Activated CD4-positive, alpha-beta memory T cell treated with anti-CD3 and anti-CD28 coated beads, Interleukin-2, amount 10 ng/mL, durations not matched to agents 7 days and 5 days (primary cell): ENCODE measurements at regions not wholly inside any gene's neighbourhood (a gene's known extent, or its start where the extent isn't known, plus 50 kb on each side); places are given as distances from the start of the nearest gene placed in this dataset.

ENCODE experiments used
- CTCF ChIA-PET: fragments of 350-600 bp; sonication (Branson Sonifier 250); formaldehyde crosslinking; loops from one replicate; lab custom pipeline; 2021; ENCODE audit warnings: antibody characterized with exemption, inconsistent platforms; lab: Charles Lee
- POLR2A ChIA-PET: fragments of 350-600 bp; sonication (Branson Sonifier 250); formaldehyde crosslinking; loops from one replicate; lab custom pipeline; 2021; ENCODE audit warnings: antibody characterized with exemption; lab: Charles Lee
- DNase-seq: peaks from one replicate; pipeline ENCODE4 v3.0.0-alpha.2; 2020
- H3K27ac Mint-ChIP-seq: one replicate; pipeline ENCODE4 v1.8.0; 2021; ENCODE audit warnings: mild to moderate bottlenecking, mixed read lengths
- H3K27me3 Mint-ChIP-seq: one replicate; pipeline ENCODE4 v1.8.0; 2021; ENCODE audit warnings: mixed read lengths
- H3K36me3 Mint-ChIP-seq: one replicate; pipeline ENCODE4 v1.8.0; 2021; ENCODE audit warnings: low read depth, mixed read lengths
- H3K4me1 Mint-ChIP-seq: one replicate; pipeline ENCODE4 v1.8.0; 2021; ENCODE audit warnings: mixed read lengths
- H3K4me3 Mint-ChIP-seq: one replicate; pipeline ENCODE4 v1.8.0; 2021; ENCODE audit warnings: mild to moderate bottlenecking, mixed read lengths
- H3K9me3 Mint-ChIP-seq: one replicate; pipeline ENCODE4 v1.8.0; 2021; ENCODE audit warnings: mixed read lengths

GRCh38 chr7:106987777-106988176, 56.7 kb upstream of the PRKAR2B start:
- ChIA-PET POLR2A (no interaction called here), CTCF (interaction anchor here (1.0 kb wide), 1 partner anchor 10 kb away, joined by 4 read pairs; no protein-coding TSS in a partner anchor)
- no peaks in the 10 kb centered on the region for H3K36me3 Mint-ChIP-seq
- no peak overlapping the region for H3K4me3 Mint-ChIP-seq
- no peak for DNase-seq
- H3K27me3 Mint-ChIP-seq, result peaks cover 2% of the 10 kb centered on the region
- H3K27ac Mint-ChIP-seq, result no peak overlapping the region
- no peaks in the 10 kb centered on the region for H3K9me3 Mint-ChIP-seq
- no peaks in the 10 kb centered on the region for H3K4me1 Mint-ChIP-seq

- Mint-ChIP-seq H3K36me3 (no peaks in the 10 kb centered on the region), H3K4me3 (no peak overlapping the region), H3K4me1 (no peaks in the 10 kb centered on the region), H3K9me3 (no peaks in the 10 kb centered on the region), H3K27me3 (peaks cover 5% of the 10 kb centered on the region), H3K27ac (no peak overlapping the region)
- no peak for DNase-seq
- POLR2A ChIA-PET, result no interaction called here
- CTCF ChIA-PET, result interaction anchor here (0.6 kb wide), 1 partner anchor 133 kb away, joined by 3 read pairs; no protein-coding TSS in a partner anchor
These were observed 52.0 kb upstream of the PRKAR2B start for GRCh38 chr7:106992511-106992910.
